Fibroblast of skin of left biceps (primary cell): ENCODE measurements at regions not wholly inside any gene's neighbourhood (a gene's known extent, or its start where the extent isn't known, plus 50 kb on each side); places are given as distances from the start of the nearest gene placed in this dataset.

Source experiments
- DNase-seq, 2 experiments: peaks; one replicate each; pipeline ENCODE4 v3.0.0-alpha.2; 2013; ENCODE audit warnings: low read depth in 2 of 2

GRCh38 chr20:19950042-19950441 lies 67.1 kb upstream of the NAA20 start:
- no peak for DNase-seq

GRCh38 chr20:19952392-19952791 lies 64.8 kb upstream of the NAA20 start:
- no peak for DNase-seq

- no peak for DNase-seq
Observed at GRCh38 chr20:19953606-19954005, 63.6 kb upstream of the NAA20 start.

- no peak for DNase-seq
Observed at GRCh38 chr20:19956976-19957375, 60.2 kb upstream of the NAA20 start.

- no peak for DNase-seq
Observed at GRCh38 chr20:19958219-19958618, 58.9 kb upstream of the NAA20 start.

GRCh38 chr20:19958928-19959327 lies 58.2 kb upstream of the NAA20 start:
- no peak for DNase-seq

- no peak for DNase-seq
Observed at GRCh38 chr20:19960745-19961144, 56.4 kb upstream of the NAA20 start.

- no peak for DNase-seq
Observed at GRCh38 chr20:19961293-19961692, 55.9 kb upstream of the NAA20 start.

GRCh38 chr20:19962958-19963357 lies 54.2 kb upstream of the NAA20 start:
- DNase-seq: no peak

GRCh38 chr20:19964289-19965265 lies 52.6 kb upstream of the NAA20 start:
- DNase-seq: peak; percentile 78 to 80

- no peak for DNase-seq
Observed at GRCh38 chr20:19966840-19967239, 50.3 kb upstream of the NAA20 start.
